Fibroblast of lung (primary cell): ENCODE measurements at regions not wholly inside any gene's neighbourhood (a gene's known extent, or its start where the extent isn't known, plus 50 kb on each side); places are given as distances from the start of the nearest gene placed in this dataset.

Source experiments
- DNase-seq, 2 donors: peaks; one replicate each; pipeline versions ENCODE4 v3.0.0 to v3.0.0-alpha.2; 2010; ENCODE audit warnings: low read depth in 2 of 2
- H2AFZ ChIP-seq: 2 replicates; pipeline ENCODE4 v1.5.1; 2012; ENCODE audit warnings: low read length, control low read depth, inconsistent platforms
- H3K27ac ChIP-seq: 2 replicates; pipeline ENCODE4 v1.5.1; 2011; ENCODE audit warnings: low read length, control low read depth; ENCODE audit not compliant: insufficient read depth
- H3K27me3 ChIP-seq: 2 replicates; pipeline ENCODE4 v1.5.1; 2011; ENCODE audit warnings: mild to moderate bottlenecking, low read length; ENCODE audit not compliant: control insufficient read depth, insufficient read depth
- H3K36me3 ChIP-seq: 2 replicates; pipeline ENCODE4 v1.5.1; 2011; ENCODE audit warnings: low read length; ENCODE audit not compliant: control insufficient read depth, insufficient read depth
- H3K4me1 ChIP-seq: 2 replicates; pipeline ENCODE4 v1.5.1; 2011; ENCODE audit warnings: low read length; ENCODE audit not compliant: control insufficient read depth, insufficient read depth; ENCODE audit errors: extremely low read depth
- H3K4me2 ChIP-seq: 2 replicates; pipeline ENCODE4 v1.5.1; 2011; ENCODE audit warnings: low read length, control low read depth; ENCODE audit not compliant: insufficient read depth; ENCODE audit errors: extremely low read depth
- H3K4me3 ChIP-seq, 4 experiments: fragments of 200-600 bp in 1 of 4; sonication (generic) in 1 of 4; replicated peaks in 1 of 4; 2 replicates each; pipeline ENCODE4 v1.5.1; 2011 to 2016; ENCODE audit warnings: low read length in 4 of 4, low read depth in 3 of 4, mild to moderate bottlenecking in 3 of 4, control low read depth in 2 of 4, inconsistent platforms in 1 of 4, mixed read lengths in 1 of 4; ENCODE audit not compliant: insufficient read depth in 1 of 4; ENCODE audit errors: control extremely low read depth in 1 of 4
- H3K79me2 ChIP-seq: 2 replicates; pipeline ENCODE4 v1.5.1; 2012; ENCODE audit warnings: mild to moderate bottlenecking, low read length, inconsistent platforms; ENCODE audit not compliant: control insufficient read depth, insufficient read depth
- H3K9ac ChIP-seq: 2 replicates; pipeline ENCODE4 v1.5.1; 2011; ENCODE audit warnings: mild to moderate bottlenecking, low read length, control low read depth; ENCODE audit not compliant: insufficient read depth
- H3K9me3 ChIP-seq: 2 replicates; pipeline ENCODE4 v1.5.1; 2012; ENCODE audit warnings: low read depth, low read length; ENCODE audit not compliant: control insufficient read depth, insufficient read depth
- H4K20me1 ChIP-seq: 2 replicates; pipeline ENCODE4 v1.5.1; 2011; ENCODE audit warnings: low read length; ENCODE audit not compliant: control insufficient read depth, insufficient read depth; ENCODE audit errors: extremely low read depth
- EZH2 ChIP-seq: IDR thresholded peaks from 2 replicates; pipeline ENCODE4 v1.5.1; 2012; ENCODE audit warnings: low read length, control low read depth, mild to moderate bottlenecking; ENCODE audit errors: missing control alignments
- TF ChIP-seq, protein P1 (sequence below), 2 donors: IDR thresholded peaks in 1 of 2; conservative IDR thresholded peaks in 1 of 2; 1 replicate in 1 of 2; 2 replicates in 1 of 2; pipeline ENCODE4 v1.5.1; 2011 to 2012; ENCODE audit warnings: low read length in 2 of 2, control low read depth in 1 of 2, inconsistent platforms in 1 of 2, low read depth in 1 of 2, mild to moderate bottlenecking in 1 of 2

DNA sequence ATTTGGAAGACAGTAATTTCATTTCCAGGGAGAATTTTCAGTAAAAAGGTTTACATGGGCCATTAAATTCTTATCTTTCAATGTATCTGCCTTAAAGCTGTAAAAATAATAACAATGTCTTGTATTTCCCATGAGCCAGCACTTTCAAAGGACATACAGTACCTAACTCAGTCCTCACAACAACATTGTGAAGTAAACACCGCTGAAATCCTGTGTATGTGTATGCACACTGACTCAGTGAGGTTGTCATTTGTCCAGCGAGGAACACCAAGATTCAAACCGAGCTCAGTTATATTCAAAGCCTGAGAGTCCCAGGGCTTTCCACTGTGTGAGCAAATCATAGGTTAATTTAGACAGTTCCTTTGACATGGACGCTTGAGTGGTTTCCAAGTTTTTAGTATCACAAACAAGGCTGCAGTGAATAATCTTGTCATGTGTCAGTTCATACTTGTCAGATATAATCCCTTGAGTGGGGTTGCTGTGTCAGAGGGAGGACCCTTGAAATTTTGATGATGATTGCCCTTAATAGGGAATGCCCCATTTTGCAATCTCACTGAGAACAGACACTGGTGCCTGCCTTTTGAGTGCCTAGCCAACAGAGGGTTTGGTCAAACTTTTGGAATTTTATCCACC lies 50.0 kb upstream of the SLC22A23 start:
- Histone ChIP-seq H3K4me2 (no peak overlapping the region), H3K27me3 (no peaks in the 10 kb centered on the region), H3K9ac (no peak overlapping the region), H3K79me2 (no peaks in the 10 kb centered on the region), H3K9me3 (no peaks in the 10 kb centered on the region), H3K4me1 (no peaks in the 10 kb centered on the region), H2AFZ (no peak overlapping the region), H4K20me1 (no peaks in the 10 kb centered on the region), H3K4me3 (no peak overlapping the region), H3K27ac (no peak overlapping the region), H3K36me3 (no peaks in the 10 kb centered on the region)
- no peak for TF ChIP-seq EZH2
- TF ChIP-seq, protein P1, sequence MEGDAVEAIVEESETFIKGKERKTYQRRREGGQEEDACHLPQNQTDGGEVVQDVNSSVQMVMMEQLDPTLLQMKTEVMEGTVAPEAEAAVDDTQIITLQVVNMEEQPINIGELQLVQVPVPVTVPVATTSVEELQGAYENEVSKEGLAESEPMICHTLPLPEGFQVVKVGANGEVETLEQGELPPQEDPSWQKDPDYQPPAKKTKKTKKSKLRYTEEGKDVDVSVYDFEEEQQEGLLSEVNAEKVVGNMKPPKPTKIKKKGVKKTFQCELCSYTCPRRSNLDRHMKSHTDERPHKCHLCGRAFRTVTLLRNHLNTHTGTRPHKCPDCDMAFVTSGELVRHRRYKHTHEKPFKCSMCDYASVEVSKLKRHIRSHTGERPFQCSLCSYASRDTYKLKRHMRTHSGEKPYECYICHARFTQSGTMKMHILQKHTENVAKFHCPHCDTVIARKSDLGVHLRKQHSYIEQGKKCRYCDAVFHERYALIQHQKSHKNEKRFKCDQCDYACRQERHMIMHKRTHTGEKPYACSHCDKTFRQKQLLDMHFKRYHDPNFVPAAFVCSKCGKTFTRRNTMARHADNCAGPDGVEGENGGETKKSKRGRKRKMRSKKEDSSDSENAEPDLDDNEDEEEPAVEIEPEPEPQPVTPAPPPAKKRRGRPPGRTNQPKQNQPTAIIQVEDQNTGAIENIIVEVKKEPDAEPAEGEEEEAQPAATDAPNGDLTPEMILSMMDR (conservative IDR thresholded peaks at IDR 0.05 in 1 of 2, IDR thresholded peaks at IDR 0.05 in 1 of 2; ENCODE audit: low read depth in 1 of 2, low read length in 2 of 2), result no peak
- peak in 1 of 2 donors; percentile 51 for DNase-seq
